ENCODE measurements at regions not wholly inside any gene's neighbourhood (a gene's known extent, or its start where the extent isn't known, plus 50 kb on each side); places are given as distances from the start of the nearest gene placed in this dataset.

GRCh38 chr3:181530584-181530983, 181.1 kb upstream of the SOX2 start:
- TF ChIP-seq CTCF (IDR thresholded peaks at IDR 0.05), result no peak
- TF ChIP-seq POLR2A (IDR thresholded peaks at IDR 0.05), result no peak
